Gastrocnemius medialis (tissue), 4 donors: ENCODE measurements at regions not wholly inside any gene's neighbourhood (a gene's known extent, or its start where the extent isn't known, plus 50 kb on each side); places are given as distances from the start of the nearest gene placed in this dataset.

Experiments
- CTCF ChIP-seq, 5 experiments: fragments of 450-650 bp in 3 of 5; fragments of 200-600 bp in 2 of 5; sonication (generic) in 2 of 5; IDR thresholded peaks in 4 of 5; conservative IDR thresholded peaks in 1 of 5; 1 replicate in 4 of 5; 2 replicates in 1 of 5; pipeline ENCODE4 v1.5.1; 2016 to 2019; ENCODE audit warnings: antibody characterized with exemption in 5 of 5, mild to moderate bottlenecking in 3 of 5, moderate library complexity in 3 of 5
- POLR2A ChIP-seq, 2 donors: fragments of 450-650 bp; IDR thresholded peaks; one replicate each; pipeline ENCODE4 v1.6.1; 2017; ENCODE audit warnings: antibody characterized with exemption in 2 of 2, mild to moderate bottlenecking in 2 of 2, moderate library complexity in 2 of 2

- TF ChIP-seq CTCF (IDR thresholded peaks at IDR 0.05 in 4 of 5, conservative IDR thresholded peaks at IDR 0.05 in 1 of 5) (no peak), POLR2A (IDR thresholded peaks at IDR 0.05) (no peak)
Observed at GRCh38 chr2:45334205-45334604, 276.9 kb downstream of the SRBD1 start.
